HFFc6 (cell line): ENCODE measurements at regions not wholly inside any gene's neighbourhood (a gene's known extent, or its start where the extent isn't known, plus 50 kb on each side); places are given as distances from the start of the nearest gene placed in this dataset.

Source experiments
- DNase-seq: peaks from one replicate; pipeline ENCODE4 v3.0.0-alpha.2; 2018
- H3K27ac Mint-ChIP-seq: 2 replicates; pipeline ENCODE4 v1.8.0; 2020; ENCODE audit warnings: mild to moderate bottlenecking, mixed read lengths
- H3K27me3 Mint-ChIP-seq: 2 replicates; pipeline ENCODE4 v1.8.0; 2021; ENCODE audit warnings: mild to moderate bottlenecking, moderate library complexity, mixed read lengths; ENCODE audit not compliant: insufficient read depth
- H3K36me3 Mint-ChIP-seq: 2 replicates; pipeline ENCODE4 v1.8.0; 2021; ENCODE audit warnings: low read depth, mixed read lengths
- H3K4me1 Mint-ChIP-seq: 2 replicates; pipeline ENCODE4 v1.8.0; 2020; ENCODE audit warnings: low read depth, mixed read lengths
- H3K4me3 Mint-ChIP-seq: 2 replicates; pipeline ENCODE4 v1.8.0; 2020; ENCODE audit warnings: mild to moderate bottlenecking, moderate library complexity, mixed read lengths
- H3K9me3 Mint-ChIP-seq: 2 replicates; pipeline ENCODE4 v1.8.0; 2020; ENCODE audit warnings: mild to moderate bottlenecking, mixed read lengths
- TF ChIP-seq, protein P1 (sequence below): fragments of 200-600 bp; sonication (generic); IDR thresholded peaks from 2 replicates; pipeline ENCODE4 v1.5.0; 2021; ENCODE audit warnings: antibody characterized with exemption, mild to moderate bottlenecking

DNA sequence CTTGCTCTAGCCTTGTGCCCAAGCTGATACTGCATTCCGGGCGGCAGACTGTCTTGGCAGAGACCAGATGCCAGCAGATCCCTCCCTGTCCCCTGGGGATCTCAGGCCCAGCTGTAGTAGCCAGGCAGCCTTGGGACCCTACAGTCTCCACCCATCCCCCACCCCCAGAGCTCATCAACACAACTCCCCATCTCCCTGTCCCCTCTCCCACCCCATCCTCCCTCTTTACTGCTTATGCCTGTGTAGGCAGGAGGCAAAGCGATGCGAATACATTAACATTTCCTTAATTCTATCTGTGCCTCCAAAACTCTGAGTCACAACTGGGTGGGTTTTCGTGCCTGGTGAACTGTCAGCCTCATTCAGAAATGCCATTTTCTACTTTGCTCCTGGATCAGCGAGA lies 547.6 kb downstream of the BUD13 start:
- peaks cover 17% of the 10 kb centered on the region; the same call in 1 of the 2 replicates for H3K9me3 Mint-ChIP-seq
- H3K27ac Mint-ChIP-seq, result no peak overlapping the region
- no peaks in the 10 kb centered on the region for H3K36me3 Mint-ChIP-seq
- TF ChIP-seq, protein P1, sequence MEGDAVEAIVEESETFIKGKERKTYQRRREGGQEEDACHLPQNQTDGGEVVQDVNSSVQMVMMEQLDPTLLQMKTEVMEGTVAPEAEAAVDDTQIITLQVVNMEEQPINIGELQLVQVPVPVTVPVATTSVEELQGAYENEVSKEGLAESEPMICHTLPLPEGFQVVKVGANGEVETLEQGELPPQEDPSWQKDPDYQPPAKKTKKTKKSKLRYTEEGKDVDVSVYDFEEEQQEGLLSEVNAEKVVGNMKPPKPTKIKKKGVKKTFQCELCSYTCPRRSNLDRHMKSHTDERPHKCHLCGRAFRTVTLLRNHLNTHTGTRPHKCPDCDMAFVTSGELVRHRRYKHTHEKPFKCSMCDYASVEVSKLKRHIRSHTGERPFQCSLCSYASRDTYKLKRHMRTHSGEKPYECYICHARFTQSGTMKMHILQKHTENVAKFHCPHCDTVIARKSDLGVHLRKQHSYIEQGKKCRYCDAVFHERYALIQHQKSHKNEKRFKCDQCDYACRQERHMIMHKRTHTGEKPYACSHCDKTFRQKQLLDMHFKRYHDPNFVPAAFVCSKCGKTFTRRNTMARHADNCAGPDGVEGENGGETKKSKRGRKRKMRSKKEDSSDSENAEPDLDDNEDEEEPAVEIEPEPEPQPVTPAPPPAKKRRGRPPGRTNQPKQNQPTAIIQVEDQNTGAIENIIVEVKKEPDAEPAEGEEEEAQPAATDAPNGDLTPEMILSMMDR, result no peak
- H3K4me3 Mint-ChIP-seq, result no peak overlapping the region
- no peaks in the 10 kb centered on the region for H3K4me1 Mint-ChIP-seq
- no peak for DNase-seq
- no peaks in the 10 kb centered on the region for H3K27me3 Mint-ChIP-seq

DNA sequence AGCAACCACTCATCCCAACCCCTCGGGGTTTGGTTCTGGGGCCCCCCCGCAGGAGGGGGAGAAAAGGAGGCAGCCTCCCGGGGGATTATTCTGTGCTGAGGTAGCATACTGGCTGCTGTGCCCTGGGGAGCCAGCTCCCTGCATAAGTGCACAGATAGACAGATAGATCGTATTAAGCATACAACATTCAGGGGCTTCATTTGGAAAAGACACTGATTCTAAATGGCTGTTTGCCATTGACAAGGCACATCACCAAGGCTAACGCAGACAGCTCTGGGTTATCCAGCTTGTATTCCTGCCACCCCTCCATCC lies 547.9 kb downstream of the BUD13 start:
- H3K4me3 Mint-ChIP-seq, result no peak overlapping the region
- H3K9me3 Mint-ChIP-seq, result peaks cover 17% of the 10 kb centered on the region
- no peaks in the 10 kb centered on the region for H3K4me1 Mint-ChIP-seq
- no peaks in the 10 kb centered on the region for H3K36me3 Mint-ChIP-seq
- H3K27ac Mint-ChIP-seq, result no peak overlapping the region
- TF ChIP-seq, protein P1, result no peak
- no peaks in the 10 kb centered on the region for H3K27me3 Mint-ChIP-seq
- DNase-seq, result no peak

DNA sequence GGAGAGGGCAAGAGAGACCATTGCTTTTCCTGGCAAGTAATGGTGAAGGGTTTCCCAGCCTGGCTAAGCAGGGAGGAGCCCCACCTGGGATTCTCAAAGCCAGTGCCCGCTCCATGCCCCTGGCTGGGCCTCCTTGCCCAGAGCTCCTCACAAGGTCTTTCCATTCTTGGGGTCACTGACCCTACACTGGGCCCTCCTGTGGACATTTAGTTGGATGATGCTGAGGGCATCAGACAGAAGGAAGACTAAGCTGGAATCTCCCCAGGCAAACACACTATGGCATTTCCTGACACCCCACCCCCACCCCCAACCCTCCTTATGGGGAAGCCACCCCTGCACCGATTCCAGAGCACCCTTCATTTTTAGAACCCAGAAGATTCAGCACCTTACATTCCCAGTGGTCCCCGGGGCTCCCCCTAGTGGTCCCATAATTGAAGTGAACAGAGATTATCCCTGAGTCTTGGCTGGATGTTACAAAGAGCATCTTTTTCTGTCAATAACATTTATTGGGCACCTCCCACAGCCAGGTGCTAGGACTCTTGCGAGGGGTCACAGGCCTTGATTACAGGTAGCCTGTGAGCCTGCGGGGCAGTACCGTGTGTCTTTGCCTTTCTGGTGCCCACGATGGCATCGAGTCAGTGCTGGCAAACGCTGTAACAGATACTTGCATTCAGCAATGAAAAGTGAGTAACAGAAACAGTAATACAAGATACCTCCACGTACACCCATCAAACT lies 548.5 kb downstream of the BUD13 start:
- peaks cover 13% of the 10 kb centered on the region for H3K9me3 Mint-ChIP-seq
- H3K36me3 Mint-ChIP-seq, result no peaks in the 10 kb centered on the region
- TF ChIP-seq, protein P1, result peak; percentile 73
- H3K27me3 Mint-ChIP-seq, result no peaks in the 10 kb centered on the region
- no peak for DNase-seq
- no peaks in the 10 kb centered on the region for H3K4me1 Mint-ChIP-seq
- H3K4me3 Mint-ChIP-seq, result no peak overlapping the region
- no peak overlapping the region for H3K27ac Mint-ChIP-seq

DNA sequence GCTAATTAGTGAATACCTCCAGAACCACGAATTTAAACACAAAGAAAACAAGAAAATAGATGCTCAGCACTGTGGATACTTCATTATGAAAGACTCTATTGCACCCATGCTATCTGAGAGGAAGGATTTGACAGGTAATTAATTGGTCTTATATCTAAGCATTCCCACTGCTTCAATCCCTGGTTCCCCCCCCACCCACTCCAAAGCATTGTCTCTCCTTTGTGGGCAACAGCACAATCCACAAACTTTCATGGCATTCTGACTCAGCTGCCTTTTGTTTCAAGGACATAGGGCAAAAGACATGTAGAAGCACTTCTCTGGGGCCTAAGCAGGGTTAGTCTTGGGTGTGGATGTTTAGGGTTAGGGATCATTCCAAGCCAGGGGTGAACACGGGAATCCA lies 551.4 kb downstream of the BUD13 start:
- Mint-ChIP-seq H3K27ac (no peak overlapping the region), H3K4me1 (no peaks in the 10 kb centered on the region), H3K4me3 (no peak overlapping the region), H3K27me3 (no peaks in the 10 kb centered on the region), H3K9me3 (peaks cover 9% of the 10 kb centered on the region), H3K36me3 (no peaks in the 10 kb centered on the region)
- TF ChIP-seq, protein P1, result no peak
- no peak for DNase-seq

DNA sequence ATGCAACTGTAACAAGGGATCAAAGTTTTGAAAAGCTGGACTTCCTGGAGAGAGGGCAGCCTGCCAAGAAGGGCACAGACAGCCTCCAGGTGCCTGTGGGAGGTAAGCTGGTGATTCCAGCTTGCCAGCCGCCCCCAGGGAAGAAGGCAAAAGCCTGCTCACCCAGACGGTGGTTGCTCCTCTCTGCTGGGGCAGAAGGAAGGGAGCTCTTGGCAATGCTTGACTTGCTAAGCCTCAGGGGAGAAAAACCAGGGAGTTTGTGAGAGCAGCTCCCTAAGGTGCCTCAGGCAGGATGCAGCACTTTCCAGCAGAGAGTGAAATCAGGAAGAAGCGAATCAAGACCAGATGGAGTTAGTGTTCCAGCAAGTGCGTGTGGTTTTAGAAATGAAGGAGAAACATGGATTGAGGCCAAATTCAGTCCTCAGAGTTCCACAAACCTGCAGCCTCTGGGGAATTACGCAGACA lies 553.6 kb downstream of the BUD13 start:
- Mint-ChIP-seq H3K4me1 (no peaks in the 10 kb centered on the region), H3K27ac (no peak overlapping the region), H3K9me3 (peaks cover 7% of the 10 kb centered on the region), H3K4me3 (no peak overlapping the region), H3K36me3 (no peaks in the 10 kb centered on the region), H3K27me3 (no peaks in the 10 kb centered on the region; the same call in 1 of the 2 replicates)
- TF ChIP-seq, protein P1, result no peak
- DNase-seq, result no peak
